ENCODE measurements at regions not wholly inside any gene's neighbourhood (a gene's known extent, or its start where the extent isn't known, plus 50 kb on each side); places are given as distances from the start of the nearest gene placed in this dataset.

- DNase-seq, result no peak
- TF ChIP-seq, protein P1, sequence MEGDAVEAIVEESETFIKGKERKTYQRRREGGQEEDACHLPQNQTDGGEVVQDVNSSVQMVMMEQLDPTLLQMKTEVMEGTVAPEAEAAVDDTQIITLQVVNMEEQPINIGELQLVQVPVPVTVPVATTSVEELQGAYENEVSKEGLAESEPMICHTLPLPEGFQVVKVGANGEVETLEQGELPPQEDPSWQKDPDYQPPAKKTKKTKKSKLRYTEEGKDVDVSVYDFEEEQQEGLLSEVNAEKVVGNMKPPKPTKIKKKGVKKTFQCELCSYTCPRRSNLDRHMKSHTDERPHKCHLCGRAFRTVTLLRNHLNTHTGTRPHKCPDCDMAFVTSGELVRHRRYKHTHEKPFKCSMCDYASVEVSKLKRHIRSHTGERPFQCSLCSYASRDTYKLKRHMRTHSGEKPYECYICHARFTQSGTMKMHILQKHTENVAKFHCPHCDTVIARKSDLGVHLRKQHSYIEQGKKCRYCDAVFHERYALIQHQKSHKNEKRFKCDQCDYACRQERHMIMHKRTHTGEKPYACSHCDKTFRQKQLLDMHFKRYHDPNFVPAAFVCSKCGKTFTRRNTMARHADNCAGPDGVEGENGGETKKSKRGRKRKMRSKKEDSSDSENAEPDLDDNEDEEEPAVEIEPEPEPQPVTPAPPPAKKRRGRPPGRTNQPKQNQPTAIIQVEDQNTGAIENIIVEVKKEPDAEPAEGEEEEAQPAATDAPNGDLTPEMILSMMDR (IDR thresholded peaks at IDR 0.05; ENCODE audit: unreplicated experiment), result no peak
- H3K27me3 Mint-ChIP-seq (ENCODE audit: unreplicated experiment), result no peaks in the 10 kb centered on the region
Observed at GRCh38 chr3:21294768-21295167, 456.2 kb downstream of the ZNF385D start.

GRCh38 chr3:21292971-21293370 is 458.0 kb downstream of the ZNF385D start:
- DNase-seq, result no peak
- BruUV-seq (replicated peaks), result no TSS peak
- H3K4me1 Mint-ChIP-seq (ENCODE audit: low read depth, unreplicated experiment), result peaks cover 9% of the 10 kb centered on the region
- no peaks in the 10 kb centered on the region for H3K36me3 Mint-ChIP-seq (ENCODE audit: insufficient read depth, unreplicated experiment)
- CTCF ChIA-PET, result interaction anchor here (0.7 kb wide), 2 partner anchors 137 to 191 kb away, joined by 3 read pairs; no protein-coding TSS in a partner anchor
- no peaks in the 10 kb centered on the region for H3K27me3 Mint-ChIP-seq (ENCODE audit: unreplicated experiment)
- no peak overlapping the region for H3K27ac Mint-ChIP-seq (ENCODE audit: unreplicated experiment)
- intact Hi-C loops (cut with micrococcal nuclease; ENCODE audit: unreplicated experiment), result loop anchor here (10.0 kb wide), 1 partner anchor 192 kb away; no protein-coding TSS in a partner anchor
- no peaks in the 10 kb centered on the region for H3K9me3 Mint-ChIP-seq (ENCODE audit: low read depth, unreplicated experiment)
- no peak overlapping the region for H3K4me3 Mint-ChIP-seq (ENCODE audit: low read depth, unreplicated experiment)
- TF ChIP-seq, protein P1 (IDR thresholded peaks at IDR 0.05; ENCODE audit: unreplicated experiment), result no peak

More at GRCh38 chr3:21294768-21295167, 456.2 kb downstream of the ZNF385D start:
- Mint-ChIP-seq H3K4me3 (ENCODE audit: low read depth, unreplicated experiment) (no peak overlapping the region), H3K27ac (ENCODE audit: unreplicated experiment) (peak overlapping the region; percentile 2), H3K36me3 (ENCODE audit: insufficient read depth, unreplicated experiment) (no peaks in the 10 kb centered on the region), H3K4me1 (ENCODE audit: low read depth, unreplicated experiment) (peaks cover 9% of the 10 kb centered on the region), H3K9me3 (ENCODE audit: low read depth, unreplicated experiment) (peaks cover 3% of the 10 kb centered on the region)
- no TSS peak for BruUV-seq (replicated peaks)
- intact Hi-C loops (cut with micrococcal nuclease; ENCODE audit: unreplicated experiment), result loop anchor here (10.0 kb wide), 1 partner anchor 190 kb away; no protein-coding TSS in a partner anchor
- CTCF ChIA-PET, result no interaction called here

DNA sequence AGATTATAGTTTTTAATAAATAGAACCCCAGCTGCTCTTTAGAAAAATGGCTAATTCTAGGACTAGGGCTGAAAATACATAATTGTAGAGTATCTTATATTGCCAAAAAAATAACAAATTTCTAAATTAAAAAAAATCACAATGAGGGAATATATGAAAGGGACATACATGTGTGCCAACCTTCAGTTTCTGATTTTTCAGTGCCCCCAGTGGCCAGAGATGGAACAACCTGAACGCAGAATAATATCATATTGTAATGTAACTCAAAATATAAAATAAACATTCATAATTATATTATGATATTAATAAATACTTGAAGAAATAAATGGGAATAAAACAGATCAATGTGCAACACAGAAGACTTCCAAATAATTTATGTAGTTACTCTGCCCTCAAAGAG is 460.5 kb downstream of the ZNF385D start:
- CTCF ChIA-PET, result no interaction called here
- TF ChIP-seq, protein P1 (IDR thresholded peaks at IDR 0.05; ENCODE audit: unreplicated experiment), result peak; percentile 29
- BruUV-seq (replicated peaks), result no TSS peak
- intact Hi-C loops (cut with micrococcal nuclease; ENCODE audit: unreplicated experiment), result loop anchor here (10.0 kb wide), 1 partner anchor 194 kb away; no protein-coding TSS in a partner anchor
- DNase-seq, result peak; percentile 15
- Mint-ChIP-seq H3K27me3 (ENCODE audit: unreplicated experiment) (no peaks in the 10 kb centered on the region), H3K27ac (ENCODE audit: unreplicated experiment) (no peak overlapping the region), H3K36me3 (ENCODE audit: insufficient read depth, unreplicated experiment) (no peaks in the 10 kb centered on the region), H3K9me3 (ENCODE audit: low read depth, unreplicated experiment) (peaks cover 7% of the 10 kb centered on the region), H3K4me3 (ENCODE audit: low read depth, unreplicated experiment) (no peak overlapping the region), H3K4me1 (ENCODE audit: low read depth, unreplicated experiment) (peaks cover 9% of the 10 kb centered on the region)

DNA sequence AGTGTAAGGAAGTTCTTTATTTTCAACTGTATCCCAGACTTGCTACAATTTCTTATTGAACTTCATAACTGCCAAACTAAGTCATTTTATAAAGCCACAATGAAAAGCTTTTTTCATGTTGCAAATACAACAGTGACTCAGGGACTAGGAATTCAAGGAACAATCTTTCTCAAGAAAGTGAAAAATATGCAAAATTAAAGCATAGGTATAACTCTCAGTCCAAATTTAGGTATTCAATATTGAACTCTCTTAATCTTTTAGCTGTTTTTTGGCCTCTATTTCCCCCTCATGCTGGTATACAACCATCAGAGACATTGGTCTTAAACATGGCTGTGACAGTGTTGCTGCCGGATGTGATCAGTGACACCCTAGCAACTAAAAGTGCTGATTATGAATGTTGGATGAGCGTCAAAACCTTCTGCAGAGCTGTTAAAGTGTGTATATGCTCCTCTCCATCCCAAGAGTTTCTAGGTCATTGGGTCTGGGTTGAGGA is 476.9 kb downstream of the ZNF385D start:
- CTCF ChIA-PET, result no interaction called here
- no peaks in the 10 kb centered on the region for H3K36me3 Mint-ChIP-seq (ENCODE audit: insufficient read depth, unreplicated experiment)
- peaks cover 17% of the 10 kb centered on the region for H3K4me1 Mint-ChIP-seq (ENCODE audit: low read depth, unreplicated experiment)
- no TSS peak for BruUV-seq (replicated peaks)
- H3K4me3 Mint-ChIP-seq (ENCODE audit: low read depth, unreplicated experiment), result no peak overlapping the region
- no peaks in the 10 kb centered on the region for H3K27me3 Mint-ChIP-seq (ENCODE audit: unreplicated experiment)
- DNase-seq, result no peak
- TF ChIP-seq, protein P1 (IDR thresholded peaks at IDR 0.05; ENCODE audit: unreplicated experiment), result no peak
- no peak overlapping the region for H3K27ac Mint-ChIP-seq (ENCODE audit: unreplicated experiment)
- intact Hi-C loops (cut with micrococcal nuclease; ENCODE audit: unreplicated experiment), result loop anchor here (5.0 kb wide), 1 partner anchor 118 kb away; no protein-coding TSS in a partner anchor
- peaks cover 3% of the 10 kb centered on the region for H3K9me3 Mint-ChIP-seq (ENCODE audit: low read depth, unreplicated experiment)

All from Calu3 (cell line).